Type B pancreatic cell (in vitro differentiated cells): ENCODE measurements at regions not wholly inside any gene's neighbourhood (a gene's known extent, or its start where the extent isn't known, plus 50 kb on each side); places are given as distances from the start of the nearest gene placed in this dataset.

ENCODE experiments used
- DNase-seq: peaks from one replicate; pipeline ENCODE4 v3.0.0; 2021; ENCODE audit warnings: mixed read lengths; ENCODE audit not compliant: unreplicated experiment; ENCODE audit errors: extremely low spot score
- H3K27ac Mint-ChIP-seq: 2 replicates; pipeline ENCODE4 v1.8.0; 2021; ENCODE audit warnings: mild to moderate bottlenecking, mixed read lengths
- H3K27me3 Mint-ChIP-seq: 2 replicates; pipeline ENCODE4 v1.8.0; 2021; ENCODE audit warnings: mixed read lengths
- H3K36me3 Mint-ChIP-seq: 2 replicates; pipeline ENCODE4 v1.8.0; 2021; ENCODE audit warnings: mixed read lengths
- H3K4me1 Mint-ChIP-seq: one replicate; pipeline ENCODE4 v1.8.0; 2021; ENCODE audit warnings: mixed read lengths; ENCODE audit not compliant: unreplicated experiment
- H3K4me3 Mint-ChIP-seq: 2 replicates; pipeline ENCODE4 v1.8.0; 2021; ENCODE audit warnings: mild to moderate bottlenecking, mixed read lengths
- H3K9me3 Mint-ChIP-seq: 2 replicates; pipeline ENCODE4 v1.8.0; 2021; ENCODE audit warnings: mixed read lengths
- TF ChIP-seq, protein P1 (sequence below): fragments of 200-600 bp; sonication (generic); conservative IDR thresholded peaks from 2 replicates; pipeline ENCODE4 v1.5.0; 2021; ENCODE audit warnings: antibody characterized with exemption, mild to moderate bottlenecking

DNA sequence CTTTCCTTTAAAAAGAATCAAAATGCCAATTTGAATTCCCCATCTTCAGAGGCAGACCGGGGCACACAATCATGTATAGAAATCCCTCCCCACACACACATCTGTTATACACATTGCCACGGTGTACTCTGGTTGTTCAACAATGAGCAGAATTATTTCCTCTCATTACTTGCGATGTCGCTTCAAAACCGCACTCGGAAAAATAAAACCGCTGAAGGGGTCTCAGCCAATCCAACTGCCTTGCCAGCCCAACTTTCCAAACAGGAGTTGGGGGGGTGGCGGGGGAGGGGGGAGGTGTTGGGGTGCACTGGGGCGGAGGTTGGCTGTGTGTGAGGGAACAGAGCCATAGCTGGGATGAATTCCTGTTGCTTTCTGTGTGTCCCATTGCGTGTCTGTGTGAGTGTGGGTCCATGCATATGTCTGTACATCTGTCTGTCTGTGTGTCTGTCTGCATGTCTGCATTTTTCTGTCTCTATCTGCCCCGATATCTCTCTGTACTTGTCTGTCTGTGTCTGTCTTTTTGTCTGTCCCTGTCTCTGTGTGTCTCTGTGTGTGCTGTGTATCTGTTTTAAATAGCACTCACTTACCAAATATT is 163.6 kb upstream of the TBX3 start:
- no peak overlapping the region for H3K27ac Mint-ChIP-seq

DNA sequence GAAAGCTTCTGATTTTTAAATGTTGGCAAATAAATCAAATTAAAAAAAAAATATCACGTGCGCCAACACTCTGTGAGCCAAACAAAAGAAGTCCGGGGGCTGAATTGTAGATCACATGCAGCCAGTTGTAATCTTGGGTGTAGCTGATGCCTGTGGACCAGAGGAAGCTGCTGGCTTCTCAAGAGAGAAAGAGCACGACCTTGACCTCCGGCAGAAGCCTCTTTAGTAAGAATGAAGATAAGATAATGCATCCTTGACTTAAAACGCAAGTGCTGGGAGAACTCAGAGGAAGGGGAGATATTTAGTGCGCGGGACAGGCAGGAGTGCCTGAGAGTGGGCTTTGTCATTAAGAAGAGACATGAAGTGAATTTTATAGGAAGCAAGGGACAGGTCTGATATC is 162.8 kb upstream of the TBX3 start:
- Mint-ChIP-seq H3K4me3 (no peak overlapping the region), H3K27ac (no peak overlapping the region), H3K36me3 (no peaks in the 10 kb centered on the region), H3K4me1 (peaks cover 17% of the 10 kb centered on the region), H3K27me3 (no peaks in the 10 kb centered on the region), H3K9me3 (no peaks in the 10 kb centered on the region)
- DNase-seq = no peak
- TF ChIP-seq, protein P1, sequence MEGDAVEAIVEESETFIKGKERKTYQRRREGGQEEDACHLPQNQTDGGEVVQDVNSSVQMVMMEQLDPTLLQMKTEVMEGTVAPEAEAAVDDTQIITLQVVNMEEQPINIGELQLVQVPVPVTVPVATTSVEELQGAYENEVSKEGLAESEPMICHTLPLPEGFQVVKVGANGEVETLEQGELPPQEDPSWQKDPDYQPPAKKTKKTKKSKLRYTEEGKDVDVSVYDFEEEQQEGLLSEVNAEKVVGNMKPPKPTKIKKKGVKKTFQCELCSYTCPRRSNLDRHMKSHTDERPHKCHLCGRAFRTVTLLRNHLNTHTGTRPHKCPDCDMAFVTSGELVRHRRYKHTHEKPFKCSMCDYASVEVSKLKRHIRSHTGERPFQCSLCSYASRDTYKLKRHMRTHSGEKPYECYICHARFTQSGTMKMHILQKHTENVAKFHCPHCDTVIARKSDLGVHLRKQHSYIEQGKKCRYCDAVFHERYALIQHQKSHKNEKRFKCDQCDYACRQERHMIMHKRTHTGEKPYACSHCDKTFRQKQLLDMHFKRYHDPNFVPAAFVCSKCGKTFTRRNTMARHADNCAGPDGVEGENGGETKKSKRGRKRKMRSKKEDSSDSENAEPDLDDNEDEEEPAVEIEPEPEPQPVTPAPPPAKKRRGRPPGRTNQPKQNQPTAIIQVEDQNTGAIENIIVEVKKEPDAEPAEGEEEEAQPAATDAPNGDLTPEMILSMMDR = no peak

More for the DNA sequence above, 163.6 kb upstream of the TBX3 start:
- no peaks in the 10 kb centered on the region for H3K27me3 Mint-ChIP-seq
- DNase-seq = no peak
- H3K36me3 Mint-ChIP-seq = no peaks in the 10 kb centered on the region
- H3K4me3 Mint-ChIP-seq = no peak overlapping the region
- TF ChIP-seq, protein P1 = no peak
- H3K9me3 Mint-ChIP-seq = no peaks in the 10 kb centered on the region
- peaks cover 19% of the 10 kb centered on the region for H3K4me1 Mint-ChIP-seq

DNA sequence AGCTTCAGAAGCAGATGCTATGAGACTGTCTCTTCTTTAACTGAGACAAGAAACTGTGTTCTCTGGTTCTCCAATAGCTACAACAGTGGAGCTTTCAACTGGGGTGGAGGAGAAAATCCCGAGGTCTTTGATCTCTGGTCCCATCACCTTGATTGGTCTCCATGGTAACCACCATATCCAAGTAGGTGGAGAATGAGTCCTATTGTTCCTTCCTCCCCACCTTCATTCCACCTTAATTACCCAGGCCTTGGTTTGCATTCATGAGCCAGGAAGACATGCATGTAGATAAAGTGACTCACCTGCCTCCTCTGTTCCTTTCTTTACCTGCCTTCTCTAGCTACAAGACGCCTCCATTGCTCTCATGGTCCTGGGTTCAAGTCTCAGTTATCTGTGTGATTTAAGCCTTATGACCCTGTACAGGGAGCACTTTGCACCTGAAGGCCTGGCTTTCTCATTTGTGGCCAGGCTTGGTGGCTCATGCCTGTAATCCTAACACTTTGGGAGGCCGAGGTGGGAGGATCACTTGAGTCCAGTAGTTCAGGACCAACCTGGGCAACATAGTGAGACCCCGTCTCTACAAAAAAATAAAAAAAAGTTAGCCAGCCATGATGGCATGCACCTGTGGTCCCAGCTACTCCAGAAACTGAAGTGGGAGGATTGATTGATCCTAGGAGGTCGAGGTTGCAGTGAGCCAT is 157.7 kb upstream of the TBX3 start:
- Mint-ChIP-seq H3K27me3 (no peaks in the 10 kb centered on the region), H3K4me1 (peaks cover 9% of the 10 kb centered on the region), H3K9me3 (no peaks in the 10 kb centered on the region), H3K36me3 (no peaks in the 10 kb centered on the region), H3K27ac (no peak overlapping the region), H3K4me3 (no peak overlapping the region)
- DNase-seq = no peak
- TF ChIP-seq, protein P1 = no peak

DNA sequence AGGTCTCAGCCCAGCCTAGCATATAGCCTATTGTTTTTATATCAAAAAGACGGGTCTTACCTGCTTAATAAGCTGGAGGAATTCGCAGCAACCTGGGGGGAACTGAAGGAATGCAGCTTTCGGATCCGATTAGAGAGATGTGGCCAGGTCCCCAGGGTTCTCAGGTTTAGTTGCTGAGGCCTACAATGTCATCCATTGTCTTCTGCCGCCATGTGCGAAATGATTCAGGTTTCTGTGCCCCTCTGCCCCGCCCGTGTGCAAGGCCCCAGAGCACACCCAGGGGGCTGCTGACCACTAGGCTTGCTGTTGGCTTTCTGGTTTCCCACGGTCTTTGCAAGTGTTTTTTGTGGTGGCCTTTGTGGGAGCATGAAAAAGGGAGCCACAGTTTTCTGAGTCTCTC is 154.5 kb upstream of the TBX3 start:
- Mint-ChIP-seq H3K9me3 (no peaks in the 10 kb centered on the region), H3K4me1 (peaks cover 5% of the 10 kb centered on the region), H3K27me3 (no peaks in the 10 kb centered on the region), H3K27ac (no peak overlapping the region), H3K36me3 (no peaks in the 10 kb centered on the region), H3K4me3 (no peak overlapping the region)
- DNase-seq = no peak
- TF ChIP-seq, protein P1 = no peak

DNA sequence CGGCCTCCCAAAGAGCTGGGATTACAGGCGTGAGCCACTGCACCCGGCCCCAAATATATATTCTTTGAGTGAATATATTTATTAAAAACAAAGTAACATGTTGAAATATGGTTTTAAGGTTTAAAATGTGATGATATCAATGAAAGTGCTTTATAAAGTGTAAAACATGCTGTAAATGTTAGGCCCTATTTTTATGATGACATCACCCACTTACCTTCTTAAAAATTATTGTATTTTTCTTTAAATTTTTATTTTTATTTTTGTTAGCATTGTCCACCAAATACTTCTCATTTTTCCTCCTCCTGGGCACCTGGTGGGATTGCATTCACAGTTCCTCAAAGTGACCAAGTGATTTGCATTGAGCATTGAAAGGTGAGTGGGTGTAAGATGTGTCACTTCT is 152.6 kb upstream of the TBX3 start:
- no peaks in the 10 kb centered on the region for H3K36me3 Mint-ChIP-seq

More for the DNA sequence above, 152.6 kb upstream of the TBX3 start:
- Mint-ChIP-seq H3K9me3 (no peaks in the 10 kb centered on the region), H3K4me1 (peaks cover 3% of the 10 kb centered on the region), H3K4me3 (no peak overlapping the region), H3K27me3 (no peaks in the 10 kb centered on the region), H3K27ac (no peak overlapping the region)
- TF ChIP-seq, protein P1 = no peak
- DNase-seq = no peak
